ENCODE measurements at regions not wholly inside any gene's neighbourhood (a gene's known extent, or its start where the extent isn't known, plus 50 kb on each side); places are given as distances from the start of the nearest gene placed in this dataset.

GRCh38 chr15:47412802-47413201 is 304.5 kb upstream of the SEMA6D start:
- FAIRE-seq (no peak), DNase-seq (ENCODE audit: insufficient read length, low spot score) (no peak)
- TF ChIP-seq POU2F2 (IDR thresholded peaks at IDR 0.05; ENCODE audit: low read depth, low read length) (no peak), POLR2AphosphoS5 (IDR thresholded peaks at IDR 0.05; ENCODE audit: low read depth, low read length) (no peak), SPI1 (IDR thresholded peaks at IDR 0.05; ENCODE audit: low read depth, low read length) (no peak), PAX5 (IDR thresholded peaks at IDR 0.05; ENCODE audit: insufficient read depth, low read length, severe bottlenecking) (no peak), TAF1 (IDR thresholded peaks at IDR 0.05; ENCODE audit: low read depth, low read length) (no peak), POLR2A (IDR thresholded peaks at IDR 0.05; ENCODE audit: low read depth, low read length) (no peak)

GRCh38 chr15:47414207-47414606 is 303.1 kb upstream of the SEMA6D start:
- FAIRE-seq (no peak), DNase-seq (ENCODE audit: insufficient read length, low spot score) (no peak)
- TF ChIP-seq POLR2A (IDR thresholded peaks at IDR 0.05; ENCODE audit: low read depth, low read length) (no peak), POU2F2 (IDR thresholded peaks at IDR 0.05; ENCODE audit: low read depth, low read length) (no peak), PAX5 (IDR thresholded peaks at IDR 0.05; ENCODE audit: insufficient read depth, low read length, severe bottlenecking) (no peak), SPI1 (IDR thresholded peaks at IDR 0.05; ENCODE audit: low read depth, low read length) (no peak), POLR2AphosphoS5 (IDR thresholded peaks at IDR 0.05; ENCODE audit: low read depth, low read length) (no peak), TAF1 (IDR thresholded peaks at IDR 0.05; ENCODE audit: low read depth, low read length) (no peak)

- TF ChIP-seq PAX5 (IDR thresholded peaks at IDR 0.05; ENCODE audit: insufficient read depth, low read length, severe bottlenecking) (no peak), POLR2A (IDR thresholded peaks at IDR 0.05; ENCODE audit: low read depth, low read length) (no peak), TAF1 (IDR thresholded peaks at IDR 0.05; ENCODE audit: low read depth, low read length) (no peak), POLR2AphosphoS5 (IDR thresholded peaks at IDR 0.05; ENCODE audit: low read depth, low read length) (no peak), POU2F2 (IDR thresholded peaks at IDR 0.05; ENCODE audit: low read depth, low read length) (no peak), SPI1 (IDR thresholded peaks at IDR 0.05; ENCODE audit: low read depth, low read length) (no peak)
- DNase-seq (ENCODE audit: insufficient read length, low spot score): no peak
- FAIRE-seq: no peak
Measured at GRCh38 chr15:47415539-47415971, 301.8 kb upstream of the SEMA6D start.

GRCh38 chr15:47422881-47423665 is 294.2 kb upstream of the SEMA6D start:
- no peak for FAIRE-seq
- no peak for DNase-seq (ENCODE audit: insufficient read length, low spot score)
- TF ChIP-seq PAX5 (IDR thresholded peaks at IDR 0.05; ENCODE audit: insufficient read depth, low read length, severe bottlenecking): no peak
- TF ChIP-seq SPI1 (IDR thresholded peaks at IDR 0.05; ENCODE audit: low read depth, low read length): no peak
- no peak for TF ChIP-seq POLR2AphosphoS5 (IDR thresholded peaks at IDR 0.05; ENCODE audit: low read depth, low read length)
- no peak for TF ChIP-seq POU2F2 (IDR thresholded peaks at IDR 0.05; ENCODE audit: low read depth, low read length)
- no peak for TF ChIP-seq TAF1 (IDR thresholded peaks at IDR 0.05; ENCODE audit: low read depth, low read length)
- no peak for TF ChIP-seq POLR2A (IDR thresholded peaks at IDR 0.05; ENCODE audit: low read depth, low read length)

GRCh38 chr15:47427463-47427862 is 289.8 kb upstream of the SEMA6D start:
- no peak for DNase-seq (ENCODE audit: insufficient read length, low spot score)
- no peak for TF ChIP-seq SPI1 (IDR thresholded peaks at IDR 0.05; ENCODE audit: low read depth, low read length)
- TF ChIP-seq PAX5 (IDR thresholded peaks at IDR 0.05; ENCODE audit: insufficient read depth, low read length, severe bottlenecking): no peak
- no peak for TF ChIP-seq POLR2A (IDR thresholded peaks at IDR 0.05; ENCODE audit: low read depth, low read length)
- TF ChIP-seq TAF1 (IDR thresholded peaks at IDR 0.05; ENCODE audit: low read depth, low read length): no peak
- TF ChIP-seq POLR2AphosphoS5 (IDR thresholded peaks at IDR 0.05; ENCODE audit: low read depth, low read length): no peak
- FAIRE-seq: no peak

- FAIRE-seq: no peak
- no peak for DNase-seq (ENCODE audit: insufficient read length, low spot score)
- TF ChIP-seq PAX5 (IDR thresholded peaks at IDR 0.05; ENCODE audit: insufficient read depth, low read length, severe bottlenecking) (no peak), POLR2AphosphoS5 (IDR thresholded peaks at IDR 0.05; ENCODE audit: low read depth, low read length) (no peak), TAF1 (IDR thresholded peaks at IDR 0.05; ENCODE audit: low read depth, low read length) (no peak), POLR2A (IDR thresholded peaks at IDR 0.05; ENCODE audit: low read depth, low read length) (no peak)
Measured at GRCh38 chr15:47429376-47429775, 287.9 kb upstream of the SEMA6D start.

- FAIRE-seq (no peak), DNase-seq (ENCODE audit: insufficient read length, low spot score) (no peak)
Measured at GRCh38 chr15:47431501-47431900, 285.8 kb upstream of the SEMA6D start.

GRCh38 chr15:47432826-47433225 is 284.5 kb upstream of the SEMA6D start:
- DNase-seq (ENCODE audit: insufficient read length, low spot score) (no peak), FAIRE-seq (no peak)
- TF ChIP-seq POLR2A (IDR thresholded peaks at IDR 0.05; ENCODE audit: low read depth, low read length) (no peak), POU2F2 (IDR thresholded peaks at IDR 0.05; ENCODE audit: low read depth, low read length) (no peak), TAF1 (IDR thresholded peaks at IDR 0.05; ENCODE audit: low read depth, low read length) (no peak), PAX5 (IDR thresholded peaks at IDR 0.05; ENCODE audit: insufficient read depth, low read length, severe bottlenecking) (no peak), POLR2AphosphoS5 (IDR thresholded peaks at IDR 0.05; ENCODE audit: low read depth, low read length) (no peak), SPI1 (IDR thresholded peaks at IDR 0.05; ENCODE audit: low read depth, low read length) (no peak)

More at GRCh38 chr15:47431501-47431900, 285.8 kb upstream of the SEMA6D start:
- no peak for TF ChIP-seq TAF1 (IDR thresholded peaks at IDR 0.05; ENCODE audit: low read depth, low read length)
- no peak for TF ChIP-seq POLR2A (IDR thresholded peaks at IDR 0.05; ENCODE audit: low read depth, low read length)
- TF ChIP-seq SPI1 (IDR thresholded peaks at IDR 0.05; ENCODE audit: low read depth, low read length): no peak
- TF ChIP-seq PAX5 (IDR thresholded peaks at IDR 0.05; ENCODE audit: insufficient read depth, low read length, severe bottlenecking): no peak
- no peak for TF ChIP-seq POU2F2 (IDR thresholded peaks at IDR 0.05; ENCODE audit: low read depth, low read length)
- no peak for TF ChIP-seq POLR2AphosphoS5 (IDR thresholded peaks at IDR 0.05; ENCODE audit: low read depth, low read length)

- no peak for FAIRE-seq
- no peak for DNase-seq (ENCODE audit: insufficient read length, low spot score)
- TF ChIP-seq SPI1 (IDR thresholded peaks at IDR 0.05; ENCODE audit: low read depth, low read length): no peak
- TF ChIP-seq POU2F2 (IDR thresholded peaks at IDR 0.05; ENCODE audit: low read depth, low read length): no peak
- no peak for TF ChIP-seq PAX5 (IDR thresholded peaks at IDR 0.05; ENCODE audit: insufficient read depth, low read length, severe bottlenecking)
- TF ChIP-seq POLR2AphosphoS5 (IDR thresholded peaks at IDR 0.05; ENCODE audit: low read depth, low read length): no peak
- no peak for TF ChIP-seq TAF1 (IDR thresholded peaks at IDR 0.05; ENCODE audit: low read depth, low read length)
- no peak for TF ChIP-seq POLR2A (IDR thresholded peaks at IDR 0.05; ENCODE audit: low read depth, low read length)
Measured at GRCh38 chr15:47434596-47434995, 282.7 kb upstream of the SEMA6D start.
